ENCODE measurements at regions not wholly inside any gene's neighbourhood (a gene's known extent, or its start where the extent isn't known, plus 50 kb on each side); places are given as distances from the start of the nearest gene placed in this dataset.

GRCh38 chr21:20735257-20735656 lies 263.0 kb upstream of the NCAM2 start:
- H3K9me3 ChIP-seq (ENCODE audit: control insufficient read depth in 4 of 4, insufficient read depth in 3 of 4, low read length in 3 of 4): peaks cover 0 to 2% (median 0%) of the 10 kb centered on the region in 4 donors
- no peak overlapping the region for H3K4me3 ChIP-seq
- H3K27ac ChIP-seq (ENCODE audit: low read depth in 1 of 2, low read length in 1 of 2): no peak overlapping the region
- no peak for TF ChIP-seq CTCF (IDR thresholded peaks at IDR 0.05; ENCODE audit: control extremely low read depth, extremely low read depth)
- 70 to 85% methylated on average over 1 of the region's 1 CpG for WGBS, 2 donors
- H3K4me1 ChIP-seq (ENCODE audit: control insufficient read depth in 5 of 5, insufficient read depth in 5 of 5, low read length in 5 of 5): no peaks in the 10 kb centered on the region
- no peaks in the 10 kb centered on the region for H3K36me3 ChIP-seq (ENCODE audit: control insufficient read depth in 4 of 4, insufficient read depth in 4 of 4, low read length in 4 of 4)
- ATAC-seq (ENCODE audit: insufficient read depth, low FRiP score): no peak
- no peak for DNase-seq
- no peak overlapping the region for H3K9ac ChIP-seq (ENCODE audit: insufficient read depth in 1 of 2, low read length in 2 of 2)
- H3K27me3 ChIP-seq (ENCODE audit: control insufficient read depth in 3 of 3, insufficient read depth in 3 of 3, low read length in 2 of 3): no peaks in the 10 kb centered on the region

GRCh38 chr21:20737227-20737913 lies 260.8 kb upstream of the NCAM2 start:
- no peak overlapping the region for H3K4me3 ChIP-seq
- ATAC-seq (ENCODE audit: insufficient read depth, low FRiP score) (no peak), DNase-seq (no peak)
- TF ChIP-seq CTCF (IDR thresholded peaks at IDR 0.05; ENCODE audit: control extremely low read depth, extremely low read depth): no peak
- H3K4me1 ChIP-seq (ENCODE audit: control insufficient read depth in 5 of 5, insufficient read depth in 5 of 5, low read length in 5 of 5): no peaks in the 10 kb centered on the region
- H3K9ac ChIP-seq (ENCODE audit: insufficient read depth in 1 of 2, low read length in 2 of 2): no peak overlapping the region
- H3K27ac ChIP-seq (ENCODE audit: low read depth in 1 of 2, low read length in 1 of 2): no peak overlapping the region
- no peaks in the 10 kb centered on the region for H3K27me3 ChIP-seq (ENCODE audit: control insufficient read depth in 3 of 3, insufficient read depth in 3 of 3, low read length in 2 of 3)
- H3K36me3 ChIP-seq (ENCODE audit: control insufficient read depth in 4 of 4, insufficient read depth in 4 of 4, low read length in 4 of 4): no peaks in the 10 kb centered on the region
- peaks cover 0 to 2% (median 0%) of the 10 kb centered on the region in 4 donors for H3K9me3 ChIP-seq (ENCODE audit: control insufficient read depth in 4 of 4, insufficient read depth in 3 of 4, low read length in 3 of 4)

- no peaks in the 10 kb centered on the region for H3K27me3 ChIP-seq (ENCODE audit: control insufficient read depth in 3 of 3, insufficient read depth in 3 of 3, low read length in 2 of 3)
- no peak overlapping the region for H3K9ac ChIP-seq (ENCODE audit: insufficient read depth in 1 of 2, low read length in 2 of 2)
- H3K9me3 ChIP-seq (ENCODE audit: control insufficient read depth in 4 of 4, insufficient read depth in 3 of 4, low read length in 3 of 4): peaks cover 0 to 2% (median 0%) of the 10 kb centered on the region in 4 donors
- H3K27ac ChIP-seq (ENCODE audit: low read depth in 1 of 2, low read length in 1 of 2): no peak overlapping the region
- ATAC-seq (ENCODE audit: insufficient read depth, low FRiP score) (no peak), DNase-seq (no peak)
- 75 to 80% methylated on average over 5 of the region's 5 CpGs for WGBS, 2 donors
- TF ChIP-seq CTCF (IDR thresholded peaks at IDR 0.05; ENCODE audit: control extremely low read depth, extremely low read depth): no peak
- no peaks in the 10 kb centered on the region for H3K4me1 ChIP-seq (ENCODE audit: control insufficient read depth in 5 of 5, insufficient read depth in 5 of 5, low read length in 5 of 5)
- H3K36me3 ChIP-seq (ENCODE audit: control insufficient read depth in 4 of 4, insufficient read depth in 4 of 4, low read length in 4 of 4): no peaks in the 10 kb centered on the region
- H3K4me3 ChIP-seq: no peak overlapping the region
Measured at GRCh38 chr21:20739421-20739820, 258.8 kb upstream of the NCAM2 start.

GRCh38 chr21:20741445-20741844 lies 256.8 kb upstream of the NCAM2 start:
- no peak for TF ChIP-seq CTCF (IDR thresholded peaks at IDR 0.05; ENCODE audit: control extremely low read depth, extremely low read depth)
- Histone ChIP-seq H3K36me3 (ENCODE audit: control insufficient read depth in 4 of 4, insufficient read depth in 4 of 4, low read length in 4 of 4) (no peaks in the 10 kb centered on the region), H3K9ac (ENCODE audit: insufficient read depth in 1 of 2, low read length in 2 of 2) (no peak overlapping the region), H3K9me3 (ENCODE audit: control insufficient read depth in 4 of 4, insufficient read depth in 3 of 4, low read length in 3 of 4) (peaks cover 0 to 2% (median 0%) of the 10 kb centered on the region in 4 donors), H3K27ac (ENCODE audit: low read depth in 1 of 2, low read length in 1 of 2) (no peak overlapping the region), H3K27me3 (ENCODE audit: control insufficient read depth in 3 of 3, insufficient read depth in 3 of 3, low read length in 2 of 3) (no peaks in the 10 kb centered on the region), H3K4me3 (no peak overlapping the region), H3K4me1 (ENCODE audit: control insufficient read depth in 5 of 5, insufficient read depth in 5 of 5, low read length in 5 of 5) (no peaks in the 10 kb centered on the region)
- no peak for DNase-seq
- WGBS, 2 donors: 75 to 83% methylated on average over 6 of the region's 6 CpGs
- no peak for ATAC-seq (ENCODE audit: insufficient read depth, low FRiP score)

All from lung (tissue), 11 donors.